Psoas muscle (tissue), 7 donors: ENCODE measurements at regions not wholly inside any gene's neighbourhood (a gene's known extent, or its start where the extent isn't known, plus 50 kb on each side); places are given as distances from the start of the nearest gene placed in this dataset.

Source experiments
- ATAC-seq, 4 donors: fragments of 200-7000 bp; cut with Tn5 transposase; one replicate each; pipeline ENCODE4 v1.9.1; 2020; ENCODE audit warnings: moderate library complexity in 3 of 4, mild to moderate bottlenecking in 2 of 4
- DNase-seq, 2 donors: peaks; one replicate each; pipeline ENCODE4 v3.0.0-alpha.2; 2020
- H3K27ac ChIP-seq: fragments of 200-600 bp; one replicate; pipeline ENCODE4 v1.8.0; 2022
- H3K27me3 ChIP-seq, 3 donors: fragments of 200-600 bp in 1 of 3; one replicate each; pipeline versions ENCODE4 v1.6.1 to v1.8.0; 2013 to 2022; ENCODE audit warnings: low read length in 2 of 3, mild to moderate bottlenecking in 2 of 3, moderate library complexity in 1 of 3; ENCODE audit not compliant: insufficient read depth in 3 of 3
- H3K36me3 ChIP-seq, 2 donors: fragments of 200-600 bp in 1 of 2; one replicate each; pipeline versions ENCODE4 v1.6.1 to v1.8.0; 2013 to 2022; ENCODE audit warnings: low read depth in 1 of 2, mild to moderate bottlenecking in 1 of 2, moderate library complexity in 1 of 2; ENCODE audit not compliant: insufficient read depth in 1 of 2
- H3K4me1 ChIP-seq: fragments of 200-600 bp; one replicate; pipeline ENCODE4 v1.8.0; 2022
- H3K4me3 ChIP-seq: fragments of 200-600 bp; one replicate; pipeline ENCODE4 v1.8.0; 2022; ENCODE audit warnings: mild to moderate bottlenecking
- H3K9me3 ChIP-seq: fragments of 200-600 bp; one replicate; pipeline ENCODE4 v1.8.0; 2022
- CTCF ChIP-seq: fragments of 200-600 bp; IDR thresholded peaks from one replicate; pipeline ENCODE4 v1.8.0; 2022; ENCODE audit warnings: antibody characterized with exemption
- WGBS, 3 donors: extraction: QIAGEN DNeasy Blood & Tissue Kit; methylation state at CpG; one replicate each; pipeline versions ENCODE4 v1.1.6 to v1.1.7; 2013; 5-methylcytosine and 5-hydroxymethylcytosine counted together
- intact Hi-C, 2 donors: fragments of 100-400 bp; cut with DNase I; formaldehyde crosslinking; loops; one replicate each; pipeline versions ENCODE4 v1.11.0 to v1.14.2; 2022
- donor health status: healthy with polysubstance abuse.
- donor health status: DM: no; HTN: no; CAD: no; lungs with moderate emphysema.
- donor health status: Bipolar disorder and iron deficiency.
- donor health status: healthy.
- donor health status: DM: yes; HTN: yes; CAD: no.
- donor health status: DM: no; HTN: no; CAD: no.
- donor health status: DM: yes; HTN: yes; CAD: no.

GRCh38 chr11:97610000-97610399, 1220.2 kb downstream of the JRKL start:
- no peak for TF ChIP-seq CTCF
- 66 to 70% (median 67%) methylated on average over 4 of the region's 4 CpGs for WGBS, 3 donors
- ATAC-seq = no peak
- Histone ChIP-seq H3K4me3 (no peak overlapping the region), H3K27me3 (no peaks in the 10 kb centered on the region), H3K9me3 (peaks cover 4% of the 10 kb centered on the region), H3K36me3 (no peaks in the 10 kb centered on the region), H3K27ac (no peak overlapping the region), H3K4me1 (no peaks in the 10 kb centered on the region)
- DNase-seq = no peak
- intact Hi-C loops = no loop called here

DNA sequence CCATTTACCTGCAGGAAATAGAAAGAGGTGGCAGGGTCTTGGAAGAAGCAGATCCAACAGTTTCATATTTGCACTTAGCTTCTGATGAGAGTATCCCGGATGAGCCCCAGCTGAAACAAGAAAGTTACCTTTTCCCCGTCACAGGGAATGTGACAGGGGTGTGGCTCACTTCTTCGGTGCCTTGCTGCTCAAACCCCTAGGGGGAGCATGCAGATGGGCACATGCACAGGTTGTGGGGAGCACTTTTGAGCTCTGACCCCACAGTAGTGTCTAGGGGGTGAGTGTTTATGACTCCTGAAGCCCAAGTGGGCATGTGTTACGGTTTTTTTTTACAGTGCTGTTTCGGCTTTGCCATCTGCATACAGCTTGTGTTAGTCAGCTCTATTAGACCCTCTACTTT, 1221.0 kb downstream of the JRKL start:
- ATAC-seq = no peak
- 88 to 91% (median 89%) methylated on average over 5 of the region's 5 CpGs for WGBS, 3 donors

GRCh38 chr11:97611345-97611744, 1221.5 kb downstream of the JRKL start:
- intact Hi-C loops = no loop called here
- H3K27me3 ChIP-seq = no peaks in the 10 kb centered on the region
- no peak for ATAC-seq
- WGBS, 3 donors = 87 to 91% (median 90%) methylated on average over 10 of the region's 10 CpGs
- H3K4me3 ChIP-seq = no peak overlapping the region
- H3K4me1 ChIP-seq = no peaks in the 10 kb centered on the region
- H3K9me3 ChIP-seq = peaks cover 4% of the 10 kb centered on the region
- no peak for DNase-seq
- no peaks in the 10 kb centered on the region for H3K36me3 ChIP-seq
- no peak overlapping the region for H3K27ac ChIP-seq
- TF ChIP-seq CTCF = no peak

More for the DNA sequence above, 1221.0 kb downstream of the JRKL start:
- no peaks in the 10 kb centered on the region for H3K36me3 ChIP-seq
- H3K4me3 ChIP-seq = no peak overlapping the region
- intact Hi-C loops = no loop called here
- H3K27ac ChIP-seq = no peak overlapping the region
- no peaks in the 10 kb centered on the region for H3K4me1 ChIP-seq
- H3K27me3 ChIP-seq = no peaks in the 10 kb centered on the region
- peaks cover 4% of the 10 kb centered on the region for H3K9me3 ChIP-seq
- TF ChIP-seq CTCF = no peak
- no peak for DNase-seq

DNA sequence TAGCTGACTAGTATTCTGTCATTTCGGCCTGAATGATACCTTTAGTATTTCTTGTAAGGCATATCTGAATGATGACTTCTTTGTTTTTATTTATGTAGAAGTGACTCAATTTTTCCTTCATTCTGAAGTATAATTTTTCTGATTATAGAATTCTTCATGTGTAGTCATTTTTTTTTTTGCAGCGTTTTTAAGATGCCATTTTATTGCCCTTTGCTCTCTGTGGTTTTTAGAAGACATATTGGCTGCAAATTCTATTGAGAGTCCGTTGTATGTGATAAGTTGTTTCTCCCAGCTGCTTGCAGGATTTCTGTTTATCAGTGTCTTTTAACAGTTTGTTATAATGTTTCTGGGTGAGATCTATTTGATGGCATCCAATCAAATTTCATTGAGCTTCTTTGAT, 1224.8 kb downstream of the JRKL start:
- intact Hi-C loops = no loop called here
- TF ChIP-seq CTCF = no peak
- DNase-seq (no peak), ATAC-seq (no peak)
- Histone ChIP-seq H3K27ac (no peak overlapping the region), H3K9me3 (peaks cover 12% of the 10 kb centered on the region), H3K4me1 (no peaks in the 10 kb centered on the region), H3K4me3 (no peak overlapping the region), H3K36me3 (no peaks in the 10 kb centered on the region), H3K27me3 (no peaks in the 10 kb centered on the region)
- 68 to 77% (median 76%) methylated on average over 3 of the region's 3 CpGs for WGBS, 3 donors

GRCh38 chr11:97615546-97615945, 1225.7 kb downstream of the JRKL start:
- no peak for ATAC-seq
- Histone ChIP-seq H3K27ac (no peak overlapping the region), H3K27me3 (no peaks in the 10 kb centered on the region), H3K36me3 (no peaks in the 10 kb centered on the region), H3K9me3 (peaks cover 12% of the 10 kb centered on the region), H3K4me1 (no peaks in the 10 kb centered on the region), H3K4me3 (no peak overlapping the region)
- DNase-seq = no peak
- 78 to 86% (median 79%) methylated on average over 4 of the region's 4 CpGs for WGBS, 3 donors
- intact Hi-C loops = no loop called here
- no peak for TF ChIP-seq CTCF
